ENCODE measurements at regions not wholly inside any gene's neighbourhood (a gene's known extent, or its start where the extent isn't known, plus 50 kb on each side); places are given as distances from the start of the nearest gene placed in this dataset.

DNA sequence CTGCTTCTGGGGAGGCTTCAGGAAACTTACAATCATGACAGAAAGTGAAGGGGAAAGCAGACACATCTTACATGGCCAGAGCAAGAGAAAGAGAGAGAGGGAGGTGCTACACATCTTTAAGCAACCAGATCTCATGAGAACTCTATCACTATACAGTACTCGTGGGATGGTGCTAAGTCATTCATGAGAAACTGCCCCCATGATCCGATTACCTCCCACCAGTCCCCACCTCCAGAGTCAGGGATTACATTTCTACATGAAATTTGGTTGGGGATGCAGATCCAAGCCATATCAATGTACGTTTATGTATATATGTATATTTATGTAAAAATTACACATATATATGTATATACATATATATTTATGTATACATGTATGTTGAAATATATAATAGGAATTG is 54.4 kb upstream of the CCDC112 start:
- TF ChIP-seq, protein P1, sequence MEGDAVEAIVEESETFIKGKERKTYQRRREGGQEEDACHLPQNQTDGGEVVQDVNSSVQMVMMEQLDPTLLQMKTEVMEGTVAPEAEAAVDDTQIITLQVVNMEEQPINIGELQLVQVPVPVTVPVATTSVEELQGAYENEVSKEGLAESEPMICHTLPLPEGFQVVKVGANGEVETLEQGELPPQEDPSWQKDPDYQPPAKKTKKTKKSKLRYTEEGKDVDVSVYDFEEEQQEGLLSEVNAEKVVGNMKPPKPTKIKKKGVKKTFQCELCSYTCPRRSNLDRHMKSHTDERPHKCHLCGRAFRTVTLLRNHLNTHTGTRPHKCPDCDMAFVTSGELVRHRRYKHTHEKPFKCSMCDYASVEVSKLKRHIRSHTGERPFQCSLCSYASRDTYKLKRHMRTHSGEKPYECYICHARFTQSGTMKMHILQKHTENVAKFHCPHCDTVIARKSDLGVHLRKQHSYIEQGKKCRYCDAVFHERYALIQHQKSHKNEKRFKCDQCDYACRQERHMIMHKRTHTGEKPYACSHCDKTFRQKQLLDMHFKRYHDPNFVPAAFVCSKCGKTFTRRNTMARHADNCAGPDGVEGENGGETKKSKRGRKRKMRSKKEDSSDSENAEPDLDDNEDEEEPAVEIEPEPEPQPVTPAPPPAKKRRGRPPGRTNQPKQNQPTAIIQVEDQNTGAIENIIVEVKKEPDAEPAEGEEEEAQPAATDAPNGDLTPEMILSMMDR (conservative IDR thresholded peaks at IDR 0.05; ENCODE audit: low read length) = no peak
- TF ChIP-seq EZH2phosphoT487 (IDR thresholded peaks at IDR 0.05; ENCODE audit: borderline replicate concordance, low read depth, low read length) = no peak
